ENCODE measurements at regions not wholly inside any gene's neighbourhood (a gene's known extent, or its start where the extent isn't known, plus 50 kb on each side); places are given as distances from the start of the nearest gene placed in this dataset.
A peak's percentile ranks its signal among the peaks of the same experiment; 100 is the strongest.

- TF ChIP-seq SKIL (CRISPR knock-in tag; IDR thresholded peaks at IDR 0.05; ENCODE audit: borderline replicate concordance) = no peak
- TF ChIP-seq ATF7 (IDR thresholded peaks at IDR 0.05) = no peak
- no peak for TF ChIP-seq ATF7 (CRISPR knock-in tag; IDR thresholded peaks at IDR 0.05)
- TF ChIP-seq ZXDC (CRISPR knock-in tag; IDR thresholded peaks at IDR 0.05) = no peak
- TF ChIP-seq ZNF317 (CRISPR knock-in tag; IDR thresholded peaks at IDR 0.05) = peak; percentile 50; the same call in 1 of the 2 replicates
- peak; percentile 95 for TF ChIP-seq KDM2A (CRISPR knock-in tag; IDR thresholded peaks at IDR 0.05; ENCODE audit: borderline replicate concordance, low read depth)
- TF ChIP-seq ZNF432 (CRISPR knock-in tag; IDR thresholded peaks at IDR 0.05; ENCODE audit: borderline replicate concordance) = no peak
- no peak for TF ChIP-seq TCF7 (IDR thresholded peaks at IDR 0.05; ENCODE audit: low read depth)
- TF ChIP-seq TFDP1 (CRISPR knock-in tag; IDR thresholded peaks at IDR 0.05; ENCODE audit: borderline replicate concordance) = peak; percentile 55; the same call in 1 of the 2 replicates
- TF ChIP-seq HNF4A (CRISPR knock-in tag; IDR thresholded peaks at IDR 0.05) = peak; percentile 54
- no peak for TF ChIP-seq SOX13 (IDR thresholded peaks at IDR 0.05)
- TF ChIP-seq SOX13 (CRISPR knock-in tag; conservative IDR thresholded peaks at IDR 0.05 in 1 of 2, IDR thresholded peaks at IDR 0.05 in 1 of 2) = peak in 1 of 2 experiments; percentile 45; a peak in 1 of 4 replicates
- no peak for TF ChIP-seq FOXJ3 (CRISPR knock-in tag; IDR thresholded peaks at IDR 0.05; ENCODE audit: borderline replicate concordance)
- TF ChIP-seq ZNF557 (CRISPR knock-in tag; IDR thresholded peaks at IDR 0.05) = no peak
- TF ChIP-seq PHB2 (IDR thresholded peaks at IDR 0.05; ENCODE audit: partially characterized antibody) = no peak
- no peak for TF ChIP-seq ZNF382 (CRISPR knock-in tag; IDR thresholded peaks at IDR 0.05; ENCODE audit: borderline replicate concordance)
- TF ChIP-seq MAFG (CRISPR knock-in tag; IDR thresholded peaks at IDR 0.05) = no peak
- TF ChIP-seq RBAK (CRISPR knock-in tag; IDR thresholded peaks at IDR 0.05) = no peak
- TF ChIP-seq ZMYM3 (CRISPR knock-in tag; IDR thresholded peaks at IDR 0.05) = peak; percentile 59
- peak; percentile 79; the same call in 1 of the 2 replicates for TF ChIP-seq TBX2 (CRISPR knock-in tag; IDR thresholded peaks at IDR 0.05; ENCODE audit: borderline replicate concordance)
- 0 out of 2 replicates have a peak, but pooled peaks have one; percentile 53 for TF ChIP-seq ZFP82 (CRISPR knock-in tag; IDR thresholded peaks at IDR 0.05; ENCODE audit: borderline replicate concordance)
- no peak for TF ChIP-seq ATF1 (CRISPR knock-in tag; IDR thresholded peaks at IDR 0.05)
- no peak for TF ChIP-seq SRSF9 (IDR thresholded peaks at IDR 0.05; ENCODE audit: borderline replicate concordance, insufficient read depth, low read depth, low read length, poor library complexity, severe bottlenecking)
- TF ChIP-seq SNRNP70 (IDR thresholded peaks at IDR 0.05; ENCODE audit: low read depth, low read length) = no peak
- no peak for TF ChIP-seq EHMT2 (IDR thresholded peaks at IDR 0.05; ENCODE audit: borderline replicate concordance, low read depth, low read length)
- TF ChIP-seq ZNF354B (CRISPR knock-in tag; IDR thresholded peaks at IDR 0.05) = no peak
Observed at GRCh38 chr5:135191084-135191826, 157.2 kb upstream of the PITX1 start (continued).

All from HepG2 (cell line).